ENCODE measurements at regions not wholly inside any gene's neighbourhood (a gene's known extent, or its start where the extent isn't known, plus 50 kb on each side); places are given as distances from the start of the nearest gene placed in this dataset.

GRCh38 chr11:36753960-36754359 lies 155.9 kb upstream of the RAG2 start:
- Histone ChIP-seq H3K4me3 (ENCODE audit: low read depth, low read length) (no peak overlapping the region), H3K36me3 (ENCODE audit: control insufficient read depth, insufficient read depth, low read length) (no peaks in the 10 kb centered on the region), H3K27me3 (ENCODE audit: control insufficient read depth, insufficient read depth, low read length) (no peaks in the 10 kb centered on the region)
- no peak for DNase-seq (ENCODE audit: low read depth)
- ChIA-PET CTCF (no interaction called here), POLR2A (no interaction called here)
- no peak for TF ChIP-seq CTCF (IDR thresholded peaks at IDR 0.05; ENCODE audit: insufficient read depth, low read depth, low read length)

GRCh38 chr11:36751996-36752395 lies 154.0 kb upstream of the RAG2 start:
- ChIA-PET CTCF (no interaction called here), POLR2A (no interaction called here)
- no peaks in the 10 kb centered on the region for H3K27me3 ChIP-seq (ENCODE audit: control insufficient read depth, insufficient read depth, low read length)
- DNase-seq (ENCODE audit: low read depth) = no peak
- no peak for TF ChIP-seq CTCF (IDR thresholded peaks at IDR 0.05; ENCODE audit: insufficient read depth, low read depth, low read length)
- H3K36me3 ChIP-seq (ENCODE audit: control insufficient read depth, insufficient read depth, low read length) = no peaks in the 10 kb centered on the region
- H3K4me3 ChIP-seq (ENCODE audit: low read depth, low read length) = no peak overlapping the region

GRCh38 chr11:36751335-36751781 lies 153.3 kb upstream of the RAG2 start:
- ChIA-PET POLR2A (no interaction called here), CTCF (interaction anchor here (0.9 to 1.4 kb wide), 2 partner anchors 9 to 187 kb away, joined by 3 to 5 read pairs; no protein-coding TSS in a partner anchor)
- no peaks in the 10 kb centered on the region for H3K36me3 ChIP-seq (ENCODE audit: control insufficient read depth, insufficient read depth, low read length)
- TF ChIP-seq CTCF (IDR thresholded peaks at IDR 0.05; ENCODE audit: insufficient read depth, low read depth, low read length) = no peak
- H3K4me3 ChIP-seq (ENCODE audit: low read depth, low read length) = no peak overlapping the region
- H3K27me3 ChIP-seq (ENCODE audit: control insufficient read depth, insufficient read depth, low read length) = no peaks in the 10 kb centered on the region
- DNase-seq (ENCODE audit: low read depth) = no peak

- no peak for DNase-seq (ENCODE audit: low read depth)
- TF ChIP-seq CTCF (IDR thresholded peaks at IDR 0.05; ENCODE audit: insufficient read depth, low read depth, low read length) = no peak
- ChIA-PET CTCF (interaction anchor here (0.6 to 1.5 kb wide), 5 partner anchors 36 to 241 kb away, joined by 3 to 7 read pairs (median 4); no protein-coding TSS in a partner anchor), POLR2A (no interaction called here)
- H3K27me3 ChIP-seq (ENCODE audit: control insufficient read depth, insufficient read depth, low read length) = no peaks in the 10 kb centered on the region
- no peaks in the 10 kb centered on the region for H3K36me3 ChIP-seq (ENCODE audit: control insufficient read depth, insufficient read depth, low read length)
- H3K4me3 ChIP-seq (ENCODE audit: low read depth, low read length) = no peak overlapping the region
Observed at GRCh38 chr11:36750349-36750748, 152.3 kb upstream of the RAG2 start.

GRCh38 chr11:36748836-36749235 lies 150.8 kb upstream of the RAG2 start:
- no peak for TF ChIP-seq CTCF (IDR thresholded peaks at IDR 0.05; ENCODE audit: insufficient read depth, low read depth, low read length)
- H3K36me3 ChIP-seq (ENCODE audit: control insufficient read depth, insufficient read depth, low read length) = no peaks in the 10 kb centered on the region
- H3K4me3 ChIP-seq (ENCODE audit: low read depth, low read length) = no peak overlapping the region
- POLR2A ChIA-PET = no interaction called here
- no peaks in the 10 kb centered on the region for H3K27me3 ChIP-seq (ENCODE audit: control insufficient read depth, insufficient read depth, low read length)
- CTCF ChIA-PET = interaction anchor here (1.1 to 4.5 kb wide), 7 partner anchors 12 to 185 kb away, joined by 3 to 99 read pairs (median 29); partner anchors contain the start of gene RAG1
- no peak for DNase-seq (ENCODE audit: low read depth)
